ENCODE measurements at regions not wholly inside any gene's neighbourhood (a gene's known extent, or its start where the extent isn't known, plus 50 kb on each side); places are given as distances from the start of the nearest gene placed in this dataset.

GRCh38 chr1:21361506-21361905, 71.2 kb upstream of the ECE1 start:
- no peak overlapping the region for H3K4me3 ChIP-seq (replicated peaks in 1 of 2; ENCODE audit: low read depth in 2 of 2, low read length in 2 of 2)
- TF ChIP-seq CTCF (IDR thresholded peaks at IDR 0.05; ENCODE audit: low read depth, low read length) = no peak
- DNase-seq (ENCODE audit: low read depth in 2 of 2) = no peak

GRCh38 chr1:21357161-21357560, 66.9 kb upstream of the ECE1 start:
- DNase-seq (ENCODE audit: low read depth in 2 of 2) = no peak
- no peak overlapping the region for H3K4me3 ChIP-seq (replicated peaks in 1 of 2; ENCODE audit: low read depth in 2 of 2, low read length in 2 of 2)
- TF ChIP-seq CTCF (IDR thresholded peaks at IDR 0.05; ENCODE audit: low read depth, low read length) = no peak

GRCh38 chr1:21355956-21356355, 65.7 kb upstream of the ECE1 start:
- no peak overlapping the region for H3K4me3 ChIP-seq (replicated peaks in 1 of 2; ENCODE audit: low read depth in 2 of 2, low read length in 2 of 2)
- TF ChIP-seq CTCF (IDR thresholded peaks at IDR 0.05; ENCODE audit: low read depth, low read length) = no peak
- DNase-seq (ENCODE audit: low read depth in 2 of 2) = no peak

GRCh38 chr1:21352586-21352985, 62.3 kb upstream of the ECE1 start:
- TF ChIP-seq CTCF (IDR thresholded peaks at IDR 0.05; ENCODE audit: low read depth, low read length) = no peak
- DNase-seq (ENCODE audit: low read depth in 2 of 2) = no peak
- H3K4me3 ChIP-seq (replicated peaks in 1 of 2; ENCODE audit: low read depth in 2 of 2, low read length in 2 of 2) = no peak overlapping the region

- H3K4me3 ChIP-seq (replicated peaks in 1 of 2; ENCODE audit: low read depth in 2 of 2, low read length in 2 of 2) = no peak overlapping the region
- DNase-seq (ENCODE audit: low read depth in 2 of 2) = no peak
- no peak for TF ChIP-seq CTCF (IDR thresholded peaks at IDR 0.05; ENCODE audit: low read depth, low read length)
Observed at GRCh38 chr1:21351901-21352300, 61.6 kb upstream of the ECE1 start.

- no peak for TF ChIP-seq CTCF (IDR thresholded peaks at IDR 0.05; ENCODE audit: low read depth, low read length)
- no peak for DNase-seq (ENCODE audit: low read depth in 2 of 2)
- no peak overlapping the region for H3K4me3 ChIP-seq (replicated peaks in 1 of 2; ENCODE audit: low read depth in 2 of 2, low read length in 2 of 2)
Observed at GRCh38 chr1:21350202-21350885, 60.1 kb upstream of the ECE1 start.

GRCh38 chr1:21349693-21350092, 59.4 kb upstream of the ECE1 start:
- no peak for DNase-seq (ENCODE audit: low read depth in 2 of 2)
- H3K4me3 ChIP-seq (replicated peaks in 1 of 2; ENCODE audit: low read depth in 2 of 2, low read length in 2 of 2) = no peak overlapping the region
- TF ChIP-seq CTCF (IDR thresholded peaks at IDR 0.05; ENCODE audit: low read depth, low read length) = no peak
